ENCODE measurements at regions not wholly inside any gene's neighbourhood (a gene's known extent, or its start where the extent isn't known, plus 50 kb on each side); places are given as distances from the start of the nearest gene placed in this dataset.
A peak's percentile ranks its signal among the peaks of the same experiment; 100 is the strongest.

DNA sequence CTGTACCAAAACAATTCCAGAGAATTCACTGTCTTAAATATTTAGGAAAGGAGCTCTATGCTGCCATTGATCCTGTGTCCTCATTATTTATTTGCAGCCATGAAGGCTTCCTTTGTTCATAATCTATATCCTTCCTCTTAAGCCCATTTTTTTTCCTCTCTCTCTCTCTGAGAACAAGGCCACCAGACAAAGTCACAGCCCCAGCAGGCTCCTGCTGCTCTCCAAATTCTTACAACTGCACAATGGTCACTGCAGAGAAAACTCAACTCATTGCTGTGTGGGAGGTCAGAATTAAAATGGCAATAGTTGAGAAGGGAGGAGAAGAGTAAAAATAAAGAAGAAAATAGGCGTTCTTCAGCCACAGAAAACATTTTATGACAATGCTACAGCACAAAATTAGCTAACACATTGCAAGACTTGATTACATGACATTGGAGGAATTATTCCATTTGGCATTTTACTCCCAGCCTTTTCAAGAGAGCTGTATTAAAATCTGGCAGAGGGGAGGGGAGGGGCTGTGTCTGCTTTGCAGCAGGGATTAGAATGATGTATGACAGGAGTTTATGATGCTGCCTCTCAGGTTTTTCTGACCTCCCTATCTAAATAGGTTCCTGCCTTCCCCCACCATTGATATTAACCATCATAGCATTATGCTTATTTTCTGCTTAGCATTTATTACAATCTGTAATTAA lies 399.7 kb upstream of the THBS1 start:
- Histone ChIP-seq H3K27ac (ENCODE audit: low read depth, low read length, severe bottlenecking) (no peak overlapping the region), H3K36me3 (ENCODE audit: control insufficient read depth, insufficient read depth, low read length) (no peaks in the 10 kb centered on the region), H3K4me3 (ENCODE audit: extremely low read depth, insufficient read depth, low read length, poor library complexity, severe bottlenecking) (no peak overlapping the region), H3K9me3 (ENCODE audit: control insufficient read depth, low read length) (no peaks in the 10 kb centered on the region), H3K4me1 (ENCODE audit: control insufficient read depth, insufficient read depth, low read length, poor library complexity, severe bottlenecking) (peaks cover 5% of the 10 kb centered on the region)
- no CpG with 5 or more reads among the region's 1 CpG for WGBS, 2 experiments (ENCODE audit: insufficient coverage in 2 of 2)

DNA sequence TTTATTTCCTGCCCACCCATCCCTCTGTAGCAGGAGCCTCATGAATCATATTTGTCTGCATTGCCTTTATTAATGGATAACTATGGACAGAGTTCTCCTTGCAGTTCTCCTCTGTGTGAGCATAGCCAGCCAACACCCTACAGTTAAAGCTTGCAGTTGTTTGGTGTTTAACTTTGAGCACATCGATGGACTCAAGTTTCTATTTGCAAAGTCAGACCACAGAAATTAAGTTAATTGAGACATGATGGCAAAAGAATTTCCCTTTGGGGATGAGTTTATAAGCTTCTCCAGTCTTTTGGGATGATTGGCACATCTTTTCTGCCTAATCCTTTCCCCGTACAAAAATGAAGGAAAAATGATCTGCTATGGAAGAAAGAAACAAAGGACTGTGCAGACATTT lies 398.9 kb upstream of the THBS1 start:
- Histone ChIP-seq H3K4me1 (ENCODE audit: control insufficient read depth, insufficient read depth, low read length, poor library complexity, severe bottlenecking) (peaks cover 5% of the 10 kb centered on the region), H3K4me3 (ENCODE audit: extremely low read depth, insufficient read depth, low read length, poor library complexity, severe bottlenecking) (no peak overlapping the region), H3K9me3 (ENCODE audit: control insufficient read depth, low read length) (no peaks in the 10 kb centered on the region), H3K36me3 (ENCODE audit: control insufficient read depth, insufficient read depth, low read length) (no peaks in the 10 kb centered on the region), H3K27ac (ENCODE audit: low read depth, low read length, severe bottlenecking) (no peak overlapping the region)
- 80 to 100% methylated on average over 1 to 2 of the region's 2 CpGs for WGBS, 2 experiments (ENCODE audit: insufficient coverage in 2 of 2)

DNA sequence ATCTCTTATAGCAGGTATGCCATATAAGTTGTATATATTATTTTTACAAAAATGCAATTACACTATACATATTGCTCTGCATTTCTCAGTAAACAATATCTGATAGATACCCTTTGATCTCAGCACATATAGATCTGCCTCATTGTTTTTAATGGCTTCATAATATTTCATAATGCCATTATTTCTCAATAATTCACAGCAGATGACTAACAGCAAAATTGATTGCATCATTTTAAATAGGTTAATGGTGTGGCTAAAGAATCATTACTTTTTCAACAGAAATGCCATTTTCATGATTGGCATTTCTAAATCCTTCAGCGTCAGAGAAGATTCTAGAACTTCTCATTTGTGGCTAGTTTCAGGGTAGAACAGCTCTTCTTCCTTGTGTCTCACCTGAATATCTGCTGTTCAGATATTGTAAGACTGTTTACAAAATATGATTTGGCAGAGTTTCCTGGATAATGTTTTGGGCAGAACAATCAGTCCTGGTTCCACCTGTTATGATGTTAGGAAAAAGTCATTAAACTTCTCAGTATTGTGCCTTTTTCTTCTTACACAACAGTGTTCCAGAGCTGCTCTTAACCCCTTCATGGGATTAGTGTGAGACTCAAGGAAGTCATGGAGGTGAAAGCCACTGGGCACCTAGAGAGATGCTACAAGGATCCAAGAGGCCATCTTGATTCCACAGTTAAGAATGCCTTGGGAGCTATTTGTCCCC lies 397.6 kb upstream of the THBS1 start:
- no peak overlapping the region for H3K27ac ChIP-seq (ENCODE audit: low read depth, low read length, severe bottlenecking)
- no peak overlapping the region for H3K4me3 ChIP-seq (ENCODE audit: extremely low read depth, insufficient read depth, low read length, poor library complexity, severe bottlenecking)
- H3K36me3 ChIP-seq (ENCODE audit: control insufficient read depth, insufficient read depth, low read length) = no peaks in the 10 kb centered on the region
- H3K4me1 ChIP-seq (ENCODE audit: control insufficient read depth, insufficient read depth, low read length, poor library complexity, severe bottlenecking) = peaks cover 5% of the 10 kb centered on the region
- H3K9me3 ChIP-seq (ENCODE audit: control insufficient read depth, low read length) = no peaks in the 10 kb centered on the region
- WGBS, 2 experiments (ENCODE audit: insufficient coverage in 2 of 2) = no CpG with 5 or more reads among the region's 1 CpG

DNA sequence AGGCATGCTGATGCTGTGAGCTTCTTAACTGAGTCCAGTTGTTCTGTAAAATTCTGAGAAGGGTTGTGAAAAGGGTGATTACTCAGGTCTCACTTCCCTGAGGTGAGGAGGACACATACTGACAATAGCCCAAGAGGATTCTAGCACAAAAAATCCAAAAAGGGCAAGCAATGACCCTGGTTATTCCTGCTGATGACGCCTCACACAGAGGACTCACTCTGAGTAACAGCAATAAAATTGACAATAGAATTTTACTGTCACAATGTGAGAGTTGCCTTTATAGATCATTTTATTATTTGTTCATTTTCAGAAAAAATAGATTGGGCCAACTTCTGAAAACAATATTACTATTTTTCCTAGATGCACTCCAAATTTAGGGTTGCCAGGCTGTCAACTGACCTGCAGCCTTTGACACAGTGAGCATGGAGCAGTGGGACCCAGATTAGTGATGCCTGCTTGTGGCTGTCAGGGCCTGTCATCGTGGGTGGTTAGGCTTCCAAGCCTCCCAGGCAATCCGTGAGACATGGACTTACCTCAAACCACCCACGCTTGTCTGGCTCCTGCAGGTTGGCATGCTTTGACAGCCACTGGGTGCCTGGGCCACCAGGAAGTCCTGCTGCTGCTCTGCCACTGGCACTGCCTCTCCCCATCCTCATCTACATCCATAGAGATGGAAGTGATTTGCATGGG lies 396.0 kb upstream of the THBS1 start:
- Histone ChIP-seq H3K27ac (ENCODE audit: low read depth, low read length, severe bottlenecking) (no peak overlapping the region), H3K36me3 (ENCODE audit: control insufficient read depth, insufficient read depth, low read length) (no peaks in the 10 kb centered on the region), H3K4me1 (ENCODE audit: control insufficient read depth, insufficient read depth, low read length, poor library complexity, severe bottlenecking) (peaks cover 7% of the 10 kb centered on the region), H3K4me3 (ENCODE audit: extremely low read depth, insufficient read depth, low read length, poor library complexity, severe bottlenecking) (no peak overlapping the region), H3K9me3 (ENCODE audit: control insufficient read depth, low read length) (no peaks in the 10 kb centered on the region)
- WGBS, 2 experiments (ENCODE audit: insufficient coverage in 2 of 2) = 82 to 93% methylated on average over 3 to 4 of the region's 4 CpGs

DNA sequence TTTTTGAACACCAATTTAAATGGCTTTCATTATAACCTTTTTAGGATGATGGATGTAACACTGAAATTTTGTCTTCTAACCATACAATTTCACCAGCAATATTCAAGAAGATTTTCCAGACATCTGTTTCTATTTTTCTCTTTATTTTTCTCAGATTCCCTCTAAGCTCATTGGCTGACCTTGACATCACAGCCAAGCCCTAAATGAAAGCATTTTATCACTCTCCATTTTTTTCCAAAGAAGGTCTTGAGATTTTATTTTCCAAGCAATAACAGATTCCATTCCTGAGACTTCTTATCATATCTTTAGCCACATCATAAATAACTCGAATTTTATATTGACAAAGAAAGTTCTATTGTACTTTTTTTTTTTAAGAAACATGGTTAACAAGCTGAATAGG lies 392.6 kb upstream of the THBS1 start:
- no CpG with 5 or more reads among the region's 1 CpG for WGBS, 2 experiments (ENCODE audit: insufficient coverage in 2 of 2)
- Histone ChIP-seq H3K36me3 (ENCODE audit: control insufficient read depth, insufficient read depth, low read length) (no peaks in the 10 kb centered on the region), H3K4me3 (ENCODE audit: extremely low read depth, insufficient read depth, low read length, poor library complexity, severe bottlenecking) (no peak overlapping the region), H3K27ac (ENCODE audit: low read depth, low read length, severe bottlenecking) (no peak overlapping the region), H3K9me3 (ENCODE audit: control insufficient read depth, low read length) (no peaks in the 10 kb centered on the region), H3K4me1 (ENCODE audit: control insufficient read depth, insufficient read depth, low read length, poor library complexity, severe bottlenecking) (peaks cover 15% of the 10 kb centered on the region)

DNA sequence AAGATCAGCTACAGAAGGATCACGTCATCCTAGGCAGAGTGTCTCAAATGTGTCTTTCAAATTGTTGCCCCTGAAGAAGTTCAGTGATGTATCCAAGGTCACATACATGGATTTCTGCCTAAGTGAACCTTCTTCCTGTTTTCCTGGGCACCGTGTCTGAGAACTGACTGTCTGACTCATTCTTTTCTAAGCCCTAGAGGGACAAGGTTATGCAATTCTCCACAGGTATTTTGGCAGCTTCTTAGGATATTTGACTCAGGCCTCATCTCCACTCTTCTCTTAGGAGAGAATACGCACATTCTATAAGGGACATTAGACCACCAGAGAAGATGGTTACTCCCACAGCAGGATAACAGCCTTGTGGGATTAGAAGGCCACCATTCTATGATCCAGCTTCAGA lies 391.9 kb upstream of the THBS1 start:
- Histone ChIP-seq H3K9me3 (ENCODE audit: control insufficient read depth, low read length) (no peaks in the 10 kb centered on the region), H3K27ac (ENCODE audit: low read depth, low read length, severe bottlenecking) (no peak overlapping the region), H3K4me3 (ENCODE audit: extremely low read depth, insufficient read depth, low read length, poor library complexity, severe bottlenecking) (no peak overlapping the region), H3K36me3 (ENCODE audit: control insufficient read depth, insufficient read depth, low read length) (no peaks in the 10 kb centered on the region), H3K4me1 (ENCODE audit: control insufficient read depth, insufficient read depth, low read length, poor library complexity, severe bottlenecking) (peaks cover 15% of the 10 kb centered on the region)
- WGBS, 2 experiments (ENCODE audit: insufficient coverage in 2 of 2) = 80 to 97% methylated on average over 2 to 3 of the region's 3 CpGs

DNA sequence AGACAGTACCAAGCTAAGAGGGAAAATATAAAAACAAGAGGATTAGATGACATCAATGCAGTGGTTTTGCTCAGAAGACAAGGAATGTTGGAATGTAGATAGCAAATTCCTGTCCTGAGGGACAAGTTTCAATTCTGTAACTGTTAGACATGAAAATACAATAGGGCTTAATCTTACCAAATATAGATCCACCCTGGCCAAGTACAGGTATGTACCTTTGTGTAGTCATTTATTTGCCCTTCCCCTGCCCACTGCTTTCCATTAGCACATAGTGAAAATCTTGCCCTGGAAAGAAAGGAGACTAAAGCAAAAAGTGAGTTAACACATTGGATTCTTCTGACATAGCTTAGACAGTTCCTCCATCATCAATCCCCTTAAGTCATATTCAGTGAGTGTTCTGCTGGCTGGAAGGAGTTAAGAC lies 389.0 kb upstream of the THBS1 start:
- Histone ChIP-seq H3K36me3 (ENCODE audit: control insufficient read depth, insufficient read depth, low read length) (no peaks in the 10 kb centered on the region), H3K9me3 (ENCODE audit: control insufficient read depth, low read length) (no peaks in the 10 kb centered on the region), H3K27ac (ENCODE audit: low read depth, low read length, severe bottlenecking) (peak overlapping the region; percentile 36), H3K4me1 (ENCODE audit: control insufficient read depth, insufficient read depth, low read length, poor library complexity, severe bottlenecking) (peaks cover 25% of the 10 kb centered on the region), H3K4me3 (ENCODE audit: extremely low read depth, insufficient read depth, low read length, poor library complexity, severe bottlenecking) (no peak overlapping the region)

DNA sequence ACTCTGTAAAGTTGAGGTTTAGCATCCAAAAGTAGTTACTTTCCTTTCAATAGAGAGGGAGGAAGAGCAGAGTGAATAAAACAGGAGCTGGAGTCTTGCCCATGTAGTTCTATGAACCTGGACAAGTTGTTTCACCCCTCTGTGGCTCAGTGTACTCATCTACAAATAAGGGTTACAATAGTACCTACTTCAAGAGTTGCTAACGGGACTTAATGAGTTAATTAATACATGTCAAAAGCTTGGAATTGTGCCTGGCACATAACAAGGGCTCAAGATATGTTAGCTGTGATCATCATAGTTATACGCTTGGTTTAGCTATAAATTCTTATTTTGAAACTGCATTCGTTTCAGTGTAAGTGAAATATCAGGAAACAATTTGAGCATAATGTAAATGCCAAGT lies 388.5 kb upstream of the THBS1 start:
- H3K27ac ChIP-seq (ENCODE audit: low read depth, low read length, severe bottlenecking) = peak overlapping the region; percentile 36
- no peak overlapping the region for H3K4me3 ChIP-seq (ENCODE audit: extremely low read depth, insufficient read depth, low read length, poor library complexity, severe bottlenecking)
- no peaks in the 10 kb centered on the region for H3K36me3 ChIP-seq (ENCODE audit: control insufficient read depth, insufficient read depth, low read length)
- H3K9me3 ChIP-seq (ENCODE audit: control insufficient read depth, low read length) = no peaks in the 10 kb centered on the region
- peaks cover 25% of the 10 kb centered on the region for H3K4me1 ChIP-seq (ENCODE audit: control insufficient read depth, insufficient read depth, low read length, poor library complexity, severe bottlenecking)
- 92% methylated on average over 2 of the region's 3 CpGs; no CpG with 5 or more reads in 1 of the 2 experiments for WGBS, 2 experiments (ENCODE audit: insufficient coverage in 2 of 2)

DNA sequence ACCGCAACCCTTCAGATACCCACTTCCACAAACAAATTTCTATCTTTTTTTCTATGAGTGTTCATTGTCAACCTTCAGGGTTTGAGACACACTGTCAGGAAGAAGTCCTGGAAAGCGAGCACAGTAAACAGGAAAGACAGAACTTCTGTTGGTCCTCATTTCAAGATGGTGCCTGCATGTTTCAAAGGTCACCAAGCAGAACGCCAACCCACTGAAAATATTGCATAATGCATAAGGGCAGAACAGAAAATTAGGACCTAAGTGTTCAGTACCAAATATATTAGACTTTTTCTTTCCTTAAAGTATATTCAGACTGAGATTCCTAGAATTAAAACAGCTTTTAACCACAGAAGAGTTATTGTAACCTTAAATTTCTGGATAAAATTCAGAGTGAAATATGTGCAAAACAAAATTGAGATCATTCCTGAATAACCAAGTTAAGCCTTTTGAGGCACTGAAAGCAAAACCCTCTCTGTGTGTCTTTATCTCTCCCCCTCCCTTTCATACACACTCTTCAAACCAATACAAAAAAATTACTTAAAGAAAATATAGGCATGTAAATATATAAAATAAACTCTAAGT lies 387.8 kb upstream of the THBS1 start:
- no peak overlapping the region for H3K4me3 ChIP-seq (ENCODE audit: extremely low read depth, insufficient read depth, low read length, poor library complexity, severe bottlenecking)
- no peaks in the 10 kb centered on the region for H3K36me3 ChIP-seq (ENCODE audit: control insufficient read depth, insufficient read depth, low read length)
- no peak overlapping the region for H3K27ac ChIP-seq (ENCODE audit: low read depth, low read length, severe bottlenecking)
- peaks cover 25% of the 10 kb centered on the region for H3K4me1 ChIP-seq (ENCODE audit: control insufficient read depth, insufficient read depth, low read length, poor library complexity, severe bottlenecking)
- H3K9me3 ChIP-seq (ENCODE audit: control insufficient read depth, low read length) = no peaks in the 10 kb centered on the region
- 93 to 100% methylated on average over 2 to 3 of the region's 3 CpGs for WGBS, 2 experiments (ENCODE audit: insufficient coverage in 2 of 2)

DNA sequence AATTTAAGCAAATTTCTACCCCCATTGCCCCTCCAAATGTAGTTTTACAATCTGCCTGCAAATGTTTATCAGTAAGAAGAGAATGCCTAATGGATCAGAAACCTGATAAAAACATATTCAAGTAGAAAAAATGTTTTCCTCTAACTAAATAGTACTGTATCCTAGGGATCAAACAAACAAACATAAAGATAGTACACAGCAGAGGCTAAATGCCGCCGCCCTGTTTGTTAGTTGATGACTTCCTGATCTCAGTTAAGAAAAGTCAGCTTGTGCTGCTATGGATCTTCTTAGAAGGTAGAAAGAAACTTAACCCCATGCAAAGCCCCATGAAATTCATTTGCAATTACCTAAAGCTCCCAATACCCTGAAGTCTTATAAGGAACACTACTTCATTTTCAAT lies 387.3 kb upstream of the THBS1 start:
- Histone ChIP-seq H3K9me3 (ENCODE audit: control insufficient read depth, low read length) (no peaks in the 10 kb centered on the region), H3K36me3 (ENCODE audit: control insufficient read depth, insufficient read depth, low read length) (no peaks in the 10 kb centered on the region), H3K27ac (ENCODE audit: low read depth, low read length, severe bottlenecking) (no peak overlapping the region), H3K4me3 (ENCODE audit: extremely low read depth, insufficient read depth, low read length, poor library complexity, severe bottlenecking) (no peak overlapping the region), H3K4me1 (ENCODE audit: control insufficient read depth, insufficient read depth, low read length, poor library complexity, severe bottlenecking) (peaks cover 25% of the 10 kb centered on the region)
- whole genome bisulfite sequencing, 2 experiments (ENCODE audit: insufficient coverage in 2 of 2) = 100% methylated on average over 2 of the region's 2 CpGs; no CpG with 5 or more reads in 1 of the 2 experiments

Data from mesodermal cell (in vitro differentiated cells).